SK-N-SH (cell line): ENCODE measurements at regions not wholly inside any gene's neighbourhood (a gene's known extent, or its start where the extent isn't known, plus 50 kb on each side); places are given as distances from the start of the nearest gene placed in this dataset.

Experiments used
- CTCF ChIP-seq: fragments of 200-600 bp; sonication (generic); IDR thresholded peaks from 2 replicates; pipeline ENCODE4 v1.6.1; 2017; ENCODE audit warnings: antibody characterized with exemption, mild to moderate bottlenecking, moderate library complexity
- POLR2AphosphoS5 ChIP-seq: IDR thresholded peaks from 2 replicates; pipeline ENCODE4 v1.6.1; 2012; ENCODE audit warnings: low read depth, low read length
- REST ChIP-seq: IDR thresholded peaks from 2 replicates; pipeline ENCODE4 v1.6.1; 2012; ENCODE audit warnings: mild to moderate bottlenecking, low read depth, low read length, moderate library complexity

- TF ChIP-seq CTCF (no peak), REST (no peak), POLR2AphosphoS5 (no peak)
These were observed 122.6 kb upstream of the NXT1 start for GRCh38 chr20:23227976-23228375.
